ENCODE measurements at regions not wholly inside any gene's neighbourhood (a gene's known extent, or its start where the extent isn't known, plus 50 kb on each side); places are given as distances from the start of the nearest gene placed in this dataset.
"Not testable (repeated sequence)": the region's sequence is repeated elsewhere in the genome, so short reads cannot be mapped to it uniquely, and the experiment has no call there.

- not testable (repeated sequence) for H3K18ac ChIP-seq (ENCODE audit: low read length); H3K9ac ChIP-seq (ENCODE audit: low read depth, low read length, poor library complexity); H4K8ac ChIP-seq (ENCODE audit: low read depth, low read length); H2BK12ac ChIP-seq (ENCODE audit: low read length); DNase-seq (ENCODE audit: low spot score); H2AFZ ChIP-seq (ENCODE audit: low read length); H2BK120ac ChIP-seq (ENCODE audit: low read depth, low read length); H3K23ac ChIP-seq (ENCODE audit: low read depth, low read length, poor library complexity); H3K79me1 ChIP-seq (ENCODE audit: low read depth, low read length); H3K4me3 ChIP-seq (ENCODE audit: low read length in 2 of 2); H2BK15ac ChIP-seq (ENCODE audit: low read length); H3K36me3 ChIP-seq (replicated peaks in 1 of 2; ENCODE audit: control insufficient read depth in 2 of 2, insufficient read depth in 2 of 2, low read length in 2 of 2); H3K27me3 ChIP-seq (ENCODE audit: control insufficient read depth in 3 of 3, insufficient read depth in 3 of 3, low read depth in 1 of 3, low read length in 3 of 3); H2BK5ac ChIP-seq (ENCODE audit: low read length); H3K4me2 ChIP-seq (ENCODE audit: insufficient read depth, low read length, poor library complexity, severe bottlenecking); H3K4ac ChIP-seq (ENCODE audit: low read length); H3K14ac ChIP-seq (ENCODE audit: low read length); H2AK5ac ChIP-seq (ENCODE audit: low read depth, low read length); H3K9me3 ChIP-seq (replicated peaks in 1 of 2; ENCODE audit: control insufficient read depth in 2 of 2, insufficient read depth in 1 of 2, low read depth in 1 of 2, low read length in 2 of 2); H3K4me1 ChIP-seq (ENCODE audit: control insufficient read depth in 2 of 2, insufficient read depth in 1 of 2, low read depth in 1 of 2, low read length in 2 of 2); H3K27ac ChIP-seq (replicated peaks; ENCODE audit: low read length); H4K91ac ChIP-seq (ENCODE audit: low read depth, low read length, poor library complexity)
- no CpG with 5 or more reads among the region's 1 CpG for WGBS, 2 donors (ENCODE audit: extremely low coverage in 2 of 2, insufficient read length in 2 of 2, insufficient replicate concordance in 1 of 2)
Observed at GRCh38 chr17:20705186-20705585, 125.7 kb downstream of the CDRT15L2 start.

GRCh38 chr17:20706751-20707373 is 127.3 kb downstream of the CDRT15L2 start:
- no peak overlapping the region for H3K23ac ChIP-seq (ENCODE audit: low read depth, low read length, poor library complexity)
- H3K4ac ChIP-seq (ENCODE audit: low read length), result no peak overlapping the region
- H4K91ac ChIP-seq (ENCODE audit: low read depth, low read length, poor library complexity), result no peak overlapping the region
- no peak overlapping the region for H3K4me2 ChIP-seq (ENCODE audit: insufficient read depth, low read length, poor library complexity, severe bottlenecking)
- WGBS, 2 donors (ENCODE audit: extremely low coverage in 2 of 2, insufficient read length in 2 of 2, insufficient replicate concordance in 1 of 2), result no CpG with 5 or more reads among the region's 16 CpGs
- H3K79me1 ChIP-seq (ENCODE audit: low read depth, low read length), result no peaks in the 10 kb centered on the region
- H3K4me3 ChIP-seq (ENCODE audit: low read length in 2 of 2), result no peak overlapping the region
- H3K14ac ChIP-seq (ENCODE audit: low read length), result no peak overlapping the region
- peaks cover 0 to 2% (median 0%) of the 10 kb centered on the region in 3 experiments for H3K27me3 ChIP-seq (ENCODE audit: control insufficient read depth in 3 of 3, insufficient read depth in 3 of 3, low read depth in 1 of 3, low read length in 3 of 3)
- H3K9me3 ChIP-seq (replicated peaks in 1 of 2; ENCODE audit: control insufficient read depth in 2 of 2, insufficient read depth in 1 of 2, low read depth in 1 of 2, low read length in 2 of 2), result no peaks in the 10 kb centered on the region
- no peak for DNase-seq (ENCODE audit: low spot score)
- H3K27ac ChIP-seq (replicated peaks; ENCODE audit: low read length), result no peak overlapping the region
- no peak overlapping the region for H4K8ac ChIP-seq (ENCODE audit: low read depth, low read length)
- H2BK120ac ChIP-seq (ENCODE audit: low read depth, low read length), result no peak overlapping the region
- no peaks in the 10 kb centered on the region for H3K36me3 ChIP-seq (replicated peaks in 1 of 2; ENCODE audit: control insufficient read depth in 2 of 2, insufficient read depth in 2 of 2, low read length in 2 of 2)
- H2BK12ac ChIP-seq (ENCODE audit: low read length), result no peak overlapping the region
- peak overlapping the region; percentile 38 for H3K18ac ChIP-seq (ENCODE audit: low read length)
- H2AK5ac ChIP-seq (ENCODE audit: low read depth, low read length), result no peak overlapping the region
- no peak overlapping the region for H2BK15ac ChIP-seq (ENCODE audit: low read length)
- no peak overlapping the region for H3K9ac ChIP-seq (ENCODE audit: low read depth, low read length, poor library complexity)
- H3K4me1 ChIP-seq (ENCODE audit: control insufficient read depth in 2 of 2, insufficient read depth in 1 of 2, low read depth in 1 of 2, low read length in 2 of 2), result no peaks in the 10 kb centered on the region
- H2BK5ac ChIP-seq (ENCODE audit: low read length), result no peak overlapping the region
- no peak overlapping the region for H2AFZ ChIP-seq (ENCODE audit: low read length)

GRCh38 chr17:20708821-20709220 is 129.3 kb downstream of the CDRT15L2 start:
- H2BK15ac ChIP-seq (ENCODE audit: low read length); H3K4me3 ChIP-seq (ENCODE audit: low read length in 2 of 2); H3K9ac ChIP-seq (ENCODE audit: low read depth, low read length, poor library complexity); H3K4me1 ChIP-seq (ENCODE audit: control insufficient read depth in 2 of 2, insufficient read depth in 1 of 2, low read depth in 1 of 2, low read length in 2 of 2); H3K4ac ChIP-seq (ENCODE audit: low read length); H3K36me3 ChIP-seq (replicated peaks in 1 of 2; ENCODE audit: control insufficient read depth in 2 of 2, insufficient read depth in 2 of 2, low read length in 2 of 2); H3K9me3 ChIP-seq (replicated peaks in 1 of 2; ENCODE audit: control insufficient read depth in 2 of 2, insufficient read depth in 1 of 2, low read depth in 1 of 2, low read length in 2 of 2); H2AK5ac ChIP-seq (ENCODE audit: low read depth, low read length); H3K27ac ChIP-seq (replicated peaks; ENCODE audit: low read length); H2BK12ac ChIP-seq (ENCODE audit: low read length); H2BK120ac ChIP-seq (ENCODE audit: low read depth, low read length); H4K8ac ChIP-seq (ENCODE audit: low read depth, low read length); H4K91ac ChIP-seq (ENCODE audit: low read depth, low read length, poor library complexity); H2AFZ ChIP-seq (ENCODE audit: low read length); H3K23ac ChIP-seq (ENCODE audit: low read depth, low read length, poor library complexity); H3K27me3 ChIP-seq (ENCODE audit: control insufficient read depth in 3 of 3, insufficient read depth in 3 of 3, low read depth in 1 of 3, low read length in 3 of 3); H2BK5ac ChIP-seq (ENCODE audit: low read length); H3K14ac ChIP-seq (ENCODE audit: low read length); H3K18ac ChIP-seq (ENCODE audit: low read length); H3K79me1 ChIP-seq (ENCODE audit: low read depth, low read length); DNase-seq (ENCODE audit: low spot score); H3K4me2 ChIP-seq (ENCODE audit: insufficient read depth, low read length, poor library complexity, severe bottlenecking): not testable (repeated sequence)
- WGBS, 2 donors (ENCODE audit: extremely low coverage in 2 of 2, insufficient read length in 2 of 2, insufficient replicate concordance in 1 of 2), result no CpG with 5 or more reads among the region's 11 CpGs

GRCh38 chr17:20716481-20716880 is 137.0 kb downstream of the CDRT15L2 start:
- not testable (repeated sequence) for H4K91ac ChIP-seq (ENCODE audit: low read depth, low read length, poor library complexity); H3K36me3 ChIP-seq (replicated peaks in 1 of 2; ENCODE audit: control insufficient read depth in 2 of 2, insufficient read depth in 2 of 2, low read length in 2 of 2); H3K23ac ChIP-seq (ENCODE audit: low read depth, low read length, poor library complexity); H2BK5ac ChIP-seq (ENCODE audit: low read length); H4K8ac ChIP-seq (ENCODE audit: low read depth, low read length); H2AFZ ChIP-seq (ENCODE audit: low read length); H3K4ac ChIP-seq (ENCODE audit: low read length); H3K18ac ChIP-seq (ENCODE audit: low read length); H2BK12ac ChIP-seq (ENCODE audit: low read length); H3K79me1 ChIP-seq (ENCODE audit: low read depth, low read length); H3K4me3 ChIP-seq (ENCODE audit: low read length in 2 of 2); H3K9me3 ChIP-seq (replicated peaks in 1 of 2; ENCODE audit: control insufficient read depth in 2 of 2, insufficient read depth in 1 of 2, low read depth in 1 of 2, low read length in 2 of 2); H2BK15ac ChIP-seq (ENCODE audit: low read length); H3K14ac ChIP-seq (ENCODE audit: low read length); H3K9ac ChIP-seq (ENCODE audit: low read depth, low read length, poor library complexity); H3K4me2 ChIP-seq (ENCODE audit: insufficient read depth, low read length, poor library complexity, severe bottlenecking); DNase-seq (ENCODE audit: low spot score); H3K27me3 ChIP-seq (ENCODE audit: control insufficient read depth in 3 of 3, insufficient read depth in 3 of 3, low read depth in 1 of 3, low read length in 3 of 3); H2AK5ac ChIP-seq (ENCODE audit: low read depth, low read length); H2BK120ac ChIP-seq (ENCODE audit: low read depth, low read length); H3K4me1 ChIP-seq (ENCODE audit: control insufficient read depth in 2 of 2, insufficient read depth in 1 of 2, low read depth in 1 of 2, low read length in 2 of 2); H3K27ac ChIP-seq (replicated peaks; ENCODE audit: low read length)
- WGBS, 2 donors (ENCODE audit: extremely low coverage in 2 of 2, insufficient read length in 2 of 2, insufficient replicate concordance in 1 of 2), result no CpG with 5 or more reads among the region's 3 CpGs
